GM19397 (cell line): ENCODE measurements at regions not wholly inside any gene's neighbourhood (a gene's known extent, or its start where the extent isn't known, plus 50 kb on each side); places are given as distances from the start of the nearest gene placed in this dataset.
"Not testable (repeated sequence)": the region's sequence is repeated elsewhere in the genome, so short reads cannot be mapped to it uniquely, and the experiment has no call there.

Experiments used
- ATAC-seq: cut with Tn5 transposase; IDR thresholded peaks from one replicate; pipeline ENCODE4 v1.9.1; 2021; ENCODE audit warnings: mild to moderate bottlenecking, moderate library complexity; ENCODE audit not compliant: unreplicated experiment

DNA sequence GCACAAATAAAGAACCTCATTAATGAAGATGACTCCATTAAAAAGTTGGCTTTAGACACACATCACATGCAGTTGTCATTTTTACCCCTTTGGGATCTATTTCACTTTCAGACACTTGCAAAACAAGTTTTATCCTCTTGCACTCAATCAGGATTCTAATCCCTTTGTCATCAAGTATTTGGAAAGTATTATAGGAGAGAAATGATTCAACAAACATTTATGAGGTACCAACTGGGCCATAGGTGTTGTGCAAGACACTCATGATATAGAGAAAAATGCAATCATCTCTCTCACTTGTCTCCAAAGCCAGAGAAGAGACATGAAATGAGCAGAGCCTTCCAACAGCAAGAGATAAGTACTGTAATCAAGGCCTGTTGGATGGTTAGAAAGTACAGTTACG lies 327.7 kb downstream of the RMST start:
- ATAC-seq, result no peak

DNA sequence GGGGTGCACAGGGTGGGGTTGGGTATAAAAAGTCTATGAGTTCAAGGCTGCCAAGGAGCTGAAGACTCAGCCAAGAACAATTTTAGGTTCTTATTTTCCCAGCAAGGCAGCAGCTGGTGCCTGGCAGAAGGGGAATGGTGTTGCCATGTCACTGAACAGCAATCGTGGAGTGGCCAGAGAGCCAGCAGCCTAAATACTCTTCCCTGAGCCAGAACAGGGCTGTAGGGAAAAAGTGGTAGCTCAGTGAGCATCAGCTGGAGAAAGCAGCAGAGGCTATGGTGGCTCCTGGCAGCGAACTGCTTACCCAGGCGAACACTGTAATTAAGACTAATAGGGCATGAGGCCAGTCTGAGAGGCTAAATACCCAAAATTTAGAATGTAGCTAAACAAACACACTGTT lies 334.9 kb downstream of the RMST start:
- ATAC-seq, result no peak

DNA sequence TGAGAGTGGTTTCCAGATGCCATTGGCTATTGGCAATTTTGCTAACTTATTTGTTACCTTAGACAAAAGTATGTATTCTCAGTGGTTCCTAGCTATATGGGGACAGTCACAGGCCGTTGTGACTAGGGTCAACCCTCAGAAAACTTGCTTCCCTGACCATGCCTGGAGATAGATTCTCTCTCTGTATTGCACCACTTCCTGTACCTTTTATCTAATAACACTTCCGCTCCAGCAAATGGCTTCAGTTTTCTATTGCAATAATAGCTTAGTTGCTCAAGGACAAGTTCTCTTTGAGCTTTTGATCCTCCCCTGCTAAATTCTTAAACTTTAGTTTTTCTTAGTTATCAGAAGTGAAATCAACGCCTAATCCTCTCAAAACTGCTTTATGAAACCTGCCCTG lies 338.0 kb downstream of the RMST start:
- no peak for ATAC-seq

DNA sequence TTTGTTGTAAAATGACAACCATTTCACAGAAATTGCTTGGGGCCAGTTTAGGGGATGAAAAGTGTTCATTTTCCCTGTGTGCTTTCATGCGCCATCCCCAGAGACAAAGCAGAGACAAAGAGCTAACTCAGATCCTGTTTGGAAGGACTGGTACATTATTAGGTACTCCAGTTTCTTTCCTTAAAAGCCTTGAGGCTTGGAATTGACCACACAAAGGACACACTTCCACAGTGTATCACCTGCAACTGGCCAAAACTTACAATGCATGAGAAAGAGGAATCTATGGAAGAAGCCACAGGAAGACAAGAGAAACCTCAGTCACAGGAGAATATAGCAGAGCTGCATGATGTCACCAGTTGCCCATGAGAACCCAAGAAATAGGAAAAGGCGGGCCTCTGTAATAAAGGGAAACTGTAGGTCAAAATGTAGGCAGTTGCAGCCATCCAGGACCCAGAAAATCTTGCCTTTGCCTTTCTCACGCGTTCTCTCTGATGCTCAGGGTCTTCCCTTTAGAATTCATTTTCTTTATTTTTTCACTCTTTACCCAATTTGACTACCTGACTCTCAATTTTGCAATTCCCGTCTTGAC lies 339.0 kb downstream of the RMST start:
- ATAC-seq, result no peak

- no peak for ATAC-seq
Observed at GRCh38 chr12:97805146-97805545, 342.5 kb downstream of the RMST start.

- no peak for ATAC-seq
Observed at GRCh38 chr12:97813301-97813700, 350.7 kb downstream of the RMST start.

GRCh38 chr12:97821806-97822205 lies 359.2 kb downstream of the RMST start:
- no peak for ATAC-seq

DNA sequence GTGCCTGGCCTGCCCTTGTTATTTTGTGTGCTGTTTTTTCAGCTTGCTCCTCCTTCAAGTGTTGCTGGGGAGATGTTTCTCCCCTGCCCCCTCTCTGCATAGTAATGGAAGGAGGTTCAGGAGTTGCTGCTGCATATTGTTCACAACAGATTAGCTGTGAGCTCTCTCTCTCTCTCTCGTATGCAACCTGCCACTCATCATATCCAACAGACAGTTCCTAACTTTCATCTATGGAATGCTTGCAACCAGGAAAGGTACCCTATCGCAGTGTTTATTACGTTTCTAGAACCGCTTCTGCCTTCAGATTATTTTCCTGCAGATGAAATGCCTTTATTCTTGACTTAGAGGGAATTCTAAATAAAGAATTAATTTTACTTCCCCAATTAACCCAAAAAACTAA lies 372.9 kb downstream of the RMST start:
- no peak for ATAC-seq

GRCh38 chr12:97837401-97837800 lies 374.8 kb downstream of the RMST start:
- ATAC-seq, result no peak

GRCh38 chr12:97848051-97848450 lies 385.4 kb downstream of the RMST start:
- ATAC-seq, result no peak

DNA sequence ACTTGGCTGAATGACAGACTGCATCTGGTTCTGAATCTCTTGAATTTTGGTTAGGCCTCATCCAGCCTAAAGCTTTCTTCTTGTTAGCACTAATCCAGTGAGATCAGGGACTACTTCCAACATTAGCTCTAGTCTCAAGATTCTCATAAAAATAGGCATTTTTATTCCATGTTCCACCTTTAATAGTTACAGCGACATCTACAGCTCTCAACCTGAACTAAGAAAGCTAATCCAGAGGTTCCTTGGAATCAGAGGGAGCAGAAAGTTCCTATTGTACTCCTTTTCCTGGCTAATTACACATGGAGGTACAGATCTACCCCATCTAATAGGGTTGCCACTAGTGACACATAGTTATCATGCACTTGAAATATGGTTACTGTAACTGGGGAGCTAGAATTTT lies 391.9 kb downstream of the RMST start:
- no peak for ATAC-seq

- no peak for ATAC-seq
Observed at GRCh38 chr12:97862072-97862471, 399.5 kb downstream of the RMST start.

DNA sequence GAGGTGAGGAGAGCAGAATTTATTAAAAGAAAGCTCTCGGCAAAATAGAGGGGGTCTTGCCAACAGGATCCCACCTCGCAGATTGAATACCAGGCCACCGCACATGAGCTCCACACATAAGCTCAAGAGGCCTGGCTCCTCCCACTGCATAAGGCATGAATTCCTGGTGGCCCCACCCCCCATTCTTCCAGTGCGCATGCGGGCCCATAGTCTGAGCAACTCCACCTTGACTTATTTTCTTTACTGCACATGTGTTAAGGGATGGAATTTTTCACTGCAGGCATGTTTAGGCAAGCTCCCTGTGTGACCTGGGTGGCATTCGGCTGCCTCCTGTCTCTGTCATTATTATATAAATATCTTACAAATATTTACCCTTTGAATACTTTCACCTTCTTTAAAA lies 412.5 kb downstream of the RMST start:
- no peak for ATAC-seq

GRCh38 chr12:97876780-97877179 lies 414.2 kb downstream of the RMST start:
- ATAC-seq, result no peak

- ATAC-seq, result no peak
Observed at GRCh38 chr12:97877404-97877803, 414.8 kb downstream of the RMST start.

DNA sequence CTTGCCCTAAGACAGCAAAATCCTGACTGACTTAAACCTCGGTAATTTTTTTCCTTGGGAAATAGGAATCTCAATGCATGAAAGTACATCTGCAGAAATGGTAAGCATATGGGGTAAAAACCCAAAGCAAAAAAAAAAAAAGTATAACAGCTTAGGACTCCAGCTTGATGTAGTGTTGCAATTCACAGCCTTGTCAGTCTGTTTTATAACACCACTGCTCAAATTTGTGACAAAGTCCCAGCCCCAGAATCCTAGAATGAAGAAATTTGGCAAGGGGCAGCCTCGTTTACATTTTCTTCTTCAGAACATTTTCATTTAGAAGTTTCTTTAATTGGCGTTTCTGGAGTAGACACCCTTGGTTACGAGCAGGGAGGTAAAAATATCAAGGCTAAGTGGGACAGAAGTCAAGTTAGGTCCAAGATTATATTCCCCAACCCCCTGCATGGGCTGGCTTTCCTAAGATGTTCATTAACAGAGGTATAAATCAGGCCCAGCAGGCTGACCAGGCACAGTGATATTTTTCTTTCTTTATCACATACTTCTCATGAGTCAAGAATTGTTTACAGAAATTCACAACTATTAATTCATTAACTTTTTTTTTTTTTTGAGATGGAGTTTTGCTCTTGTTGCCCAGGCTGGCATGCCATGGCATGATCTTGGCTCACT lies 424.0 kb downstream of the RMST start:
- ATAC-seq, result no peak

DNA sequence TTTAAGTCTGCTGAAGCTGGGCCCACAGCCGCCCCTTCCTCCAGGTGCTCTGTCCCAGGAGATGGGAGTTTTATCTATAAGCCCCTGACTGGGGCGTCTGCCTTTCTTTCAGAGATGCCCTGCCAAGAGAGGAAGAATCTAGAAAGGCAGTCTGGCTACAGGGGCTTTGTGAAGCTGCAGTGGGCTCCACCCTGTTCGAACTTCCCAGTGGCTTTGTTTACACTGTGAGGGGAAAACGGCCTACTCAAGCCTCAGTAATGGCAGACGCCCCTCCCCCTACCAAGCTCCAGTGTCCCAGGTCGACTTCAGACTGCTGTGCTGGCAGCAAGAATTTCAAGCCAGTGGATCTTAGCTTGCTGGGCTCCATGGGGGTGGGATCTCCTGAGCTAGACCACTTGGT lies 435.3 kb downstream of the RMST start:
- ATAC-seq, result not testable (repeated sequence)

- no peak for ATAC-seq
Observed at GRCh38 chr12:97899529-97899928, 436.9 kb downstream of the RMST start.

- no peak for ATAC-seq
Observed at GRCh38 chr12:97899956-97900355, 437.4 kb downstream of the RMST start.

DNA sequence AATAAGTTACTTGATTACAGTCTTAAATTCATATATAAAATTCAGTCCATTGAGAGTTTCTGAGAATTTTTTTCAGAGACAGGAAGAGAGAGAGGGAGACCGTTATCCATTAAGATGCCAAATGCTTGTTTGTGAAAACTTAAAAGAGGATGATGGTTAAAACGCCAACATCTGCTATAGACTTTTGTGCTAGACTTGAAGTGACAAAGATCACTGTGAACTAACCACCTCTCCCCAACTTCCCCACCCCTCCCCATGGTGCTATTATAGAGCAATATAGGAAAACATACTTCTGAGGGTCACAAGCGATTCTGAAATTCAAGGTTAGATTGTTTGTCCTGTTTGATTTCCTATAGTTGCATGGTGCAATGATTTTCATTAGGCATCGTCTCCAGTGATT lies 440.8 kb downstream of the RMST start:
- no peak for ATAC-seq

GRCh38 chr12:97907504-97907903 lies 444.9 kb downstream of the RMST start:
- ATAC-seq, result no peak

DNA sequence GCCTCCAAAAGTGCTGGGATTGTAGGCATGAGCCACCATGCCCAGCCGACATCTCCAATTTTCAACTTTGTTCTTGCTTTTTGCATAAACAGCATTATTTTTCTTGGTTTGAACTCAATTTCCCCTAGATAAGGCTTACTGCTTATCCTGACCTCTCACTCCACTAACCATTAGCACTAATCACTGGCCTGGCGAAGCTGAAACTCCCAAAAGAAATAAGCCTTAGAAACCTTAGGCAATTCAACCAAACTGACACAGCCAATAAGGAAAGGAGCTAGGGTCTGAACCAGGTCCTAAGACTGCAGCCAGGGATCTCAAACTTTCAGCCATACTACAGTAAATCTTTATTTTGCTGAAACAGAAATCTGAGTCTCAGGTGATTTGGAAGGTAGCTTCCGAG lies 448.0 kb downstream of the RMST start:
- no peak for ATAC-seq

DNA sequence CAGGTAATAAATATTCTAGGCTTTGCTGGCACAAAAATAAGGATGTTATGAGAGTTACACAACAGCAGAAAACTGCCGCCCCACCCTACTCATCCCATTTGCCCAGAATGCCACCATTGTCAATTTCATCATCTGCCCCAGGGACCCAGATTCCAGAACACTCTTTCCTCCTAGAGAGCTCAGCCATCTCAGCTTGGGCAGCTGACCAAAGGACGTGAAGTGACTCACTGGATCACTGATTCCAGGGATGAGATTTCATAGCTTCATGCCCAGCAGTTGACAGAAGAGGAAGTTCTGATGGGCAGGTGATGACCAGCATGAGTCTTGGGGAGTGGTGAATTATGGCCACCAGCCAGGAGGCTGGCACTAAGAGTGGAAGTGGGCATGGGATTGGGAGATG lies 450.3 kb downstream of the RMST start:
- ATAC-seq, result no peak
